ENCODE measurements at regions not wholly inside any gene's neighbourhood (a gene's known extent, or its start where the extent isn't known, plus 50 kb on each side); places are given as distances from the start of the nearest gene placed in this dataset.

- Histone ChIP-seq H3K4me1 (ENCODE audit: control insufficient read depth, insufficient read depth, low read length) (peaks cover 11% of the 10 kb centered on the region), H3K9me3 (ENCODE audit: control insufficient read depth, low read length) (no peaks in the 10 kb centered on the region), H3K4me3 (ENCODE audit: low read length) (no peak overlapping the region), H3K27ac (ENCODE audit: low read depth, low read length) (no peak overlapping the region), H3K9ac (ENCODE audit: extremely low read depth, low read length, poor library complexity, severe bottlenecking) (no peak overlapping the region), H3K36me3 (ENCODE audit: control insufficient read depth, insufficient read depth, low read length) (no peaks in the 10 kb centered on the region), H3K27me3 (ENCODE audit: control insufficient read depth, insufficient read depth, low read length, poor library complexity, severe bottlenecking) (no peaks in the 10 kb centered on the region)
- no peak for TF ChIP-seq CTCF (conservative IDR thresholded peaks at IDR 0.05)
- WGBS, 2 experiments (ENCODE audit: insufficient coverage in 1 of 2, insufficient read length in 1 of 2), result 100% methylated on average over 2 of the region's 2 CpGs; no CpG with 5 or more reads in 1 of the 2 experiments
- DNase-seq, result no peak
- H3K4me1 Mint-ChIP-seq, result peaks cover 32% of the 10 kb centered on the region
- H3K27ac Mint-ChIP-seq, result no peak overlapping the region
- H3K9me3 Mint-ChIP-seq, result no peaks in the 10 kb centered on the region
- H3K36me3 Mint-ChIP-seq (ENCODE audit: low read depth), result no peaks in the 10 kb centered on the region
- no peak overlapping the region for H3K4me3 Mint-ChIP-seq
- no peaks in the 10 kb centered on the region for H3K27me3 Mint-ChIP-seq (ENCODE audit: insufficient read depth)
These were observed 126.7 kb upstream of the MDM1 start for GRCh38 chr12:68458866-68459265.

- Histone ChIP-seq H3K4me1 (ENCODE audit: control insufficient read depth, insufficient read depth, low read length) (peaks cover 5% of the 10 kb centered on the region), H3K27me3 (ENCODE audit: control insufficient read depth, insufficient read depth, low read length, poor library complexity, severe bottlenecking) (no peaks in the 10 kb centered on the region), H3K4me3 (ENCODE audit: low read length) (no peak overlapping the region), H3K36me3 (ENCODE audit: control insufficient read depth, insufficient read depth, low read length) (no peaks in the 10 kb centered on the region), H3K9me3 (ENCODE audit: control insufficient read depth, low read length) (no peaks in the 10 kb centered on the region), H3K27ac (ENCODE audit: low read depth, low read length) (no peak overlapping the region), H3K9ac (ENCODE audit: extremely low read depth, low read length, poor library complexity, severe bottlenecking) (no peak overlapping the region)
- Mint-ChIP-seq H3K36me3 (ENCODE audit: low read depth) (no peaks in the 10 kb centered on the region), H3K27me3 (ENCODE audit: insufficient read depth) (no peaks in the 10 kb centered on the region), H3K4me3 (no peak overlapping the region), H3K9me3 (no peaks in the 10 kb centered on the region), H3K27ac (no peak overlapping the region), H3K4me1 (peaks cover 19% of the 10 kb centered on the region)
- WGBS, 2 experiments (ENCODE audit: insufficient coverage in 1 of 2, insufficient read length in 1 of 2), result 93 to 100% methylated on average over 1 of the region's 1 CpG
- no peak for TF ChIP-seq CTCF (conservative IDR thresholded peaks at IDR 0.05)
- no peak for DNase-seq
These were observed 128.1 kb upstream of the MDM1 start for GRCh38 chr12:68460236-68460635.

GRCh38 chr12:68461645-68462044 is 129.5 kb upstream of the MDM1 start:
- Histone ChIP-seq H3K4me3 (ENCODE audit: low read length) (no peak overlapping the region), H3K36me3 (ENCODE audit: control insufficient read depth, insufficient read depth, low read length) (no peaks in the 10 kb centered on the region), H3K4me1 (ENCODE audit: control insufficient read depth, insufficient read depth, low read length) (peaks cover 5% of the 10 kb centered on the region), H3K9ac (ENCODE audit: extremely low read depth, low read length, poor library complexity, severe bottlenecking) (no peak overlapping the region), H3K27me3 (ENCODE audit: control insufficient read depth, insufficient read depth, low read length, poor library complexity, severe bottlenecking) (no peaks in the 10 kb centered on the region), H3K27ac (ENCODE audit: low read depth, low read length) (no peak overlapping the region), H3K9me3 (ENCODE audit: control insufficient read depth, low read length) (no peaks in the 10 kb centered on the region)
- Mint-ChIP-seq H3K36me3 (ENCODE audit: low read depth) (no peaks in the 10 kb centered on the region), H3K27ac (no peak overlapping the region), H3K9me3 (no peaks in the 10 kb centered on the region), H3K4me3 (no peak overlapping the region), H3K27me3 (ENCODE audit: insufficient read depth) (no peaks in the 10 kb centered on the region), H3K4me1 (peaks cover 15% of the 10 kb centered on the region)
- TF ChIP-seq CTCF (conservative IDR thresholded peaks at IDR 0.05), result no peak
- 98% methylated on average over 3 of the region's 3 CpGs; no CpG with 5 or more reads in 1 of the 2 experiments for WGBS, 2 experiments (ENCODE audit: insufficient coverage in 1 of 2, insufficient read length in 1 of 2)
- DNase-seq, result no peak
